Left ventricle myocardium inferior (tissue), 1 donor: ENCODE measurements at regions not wholly inside any gene's neighbourhood (a gene's known extent, or its start where the extent isn't known, plus 50 kb on each side); places are given as distances from the start of the nearest gene placed in this dataset.

Experiments used
- DNase-seq: peaks from one replicate; pipeline ENCODE4 v3.0.0-alpha.2; 2020
- H3K27ac ChIP-seq: fragments of 200-600 bp; replicated peaks from 2 replicates; pipeline ENCODE4 v1.8.0; 2021
- H3K27me3 ChIP-seq: fragments of 200-600 bp; 2 replicates; pipeline ENCODE4 v1.8.0; 2021; ENCODE audit warnings: low read depth
- H3K36me3 ChIP-seq: fragments of 200-600 bp; 2 replicates; pipeline ENCODE4 v1.8.0; 2021
- H3K4me1 ChIP-seq: fragments of 200-600 bp; 2 replicates; pipeline ENCODE4 v1.8.0; 2021
- H3K4me3 ChIP-seq: fragments of 200-600 bp; 2 replicates; pipeline ENCODE4 v1.8.0; 2021; ENCODE audit warnings: mild to moderate bottlenecking, moderate library complexity
- H3K9me3 ChIP-seq: fragments of 200-600 bp; replicated peaks from 2 replicates; pipeline ENCODE4 v1.8.0; 2021
- CTCF ChIP-seq: fragments of 200-600 bp; IDR thresholded peaks from 2 replicates; pipeline ENCODE4 v1.8.0; 2021; ENCODE audit warnings: antibody characterized with exemption, mild to moderate bottlenecking, borderline replicate concordance
- intact Hi-C: fragments of 100-400 bp; cut with micrococcal nuclease; formaldehyde crosslinking; loops from one replicate; pipeline ENCODE4 v1.11.0; 2022
- donor health status: DM: no; HTN: yes; CAD: no; lungs with severe emphysema.

- intact Hi-C loops: no loop called here
- Histone ChIP-seq H3K27me3 (peaks cover 66% of the 10 kb centered on the region), H3K27ac (no peak overlapping the region), H3K4me3 (no peak overlapping the region), H3K36me3 (no peaks in the 10 kb centered on the region), H3K9me3 (peaks cover 6% of the 10 kb centered on the region), H3K4me1 (no peaks in the 10 kb centered on the region)
- DNase-seq: peak; percentile 4
- no peak for TF ChIP-seq CTCF
Measured at GRCh38 chr22:48867891-48868290, 959.8 kb downstream of the BRD1 start.

- Histone ChIP-seq H3K4me3 (no peak overlapping the region), H3K27me3 (peaks cover 60% of the 10 kb centered on the region), H3K4me1 (no peaks in the 10 kb centered on the region), H3K27ac (no peak overlapping the region), H3K36me3 (no peaks in the 10 kb centered on the region), H3K9me3 (peaks cover 6% of the 10 kb centered on the region)
- DNase-seq: peak; percentile 28
- intact Hi-C loops: no loop called here
- TF ChIP-seq CTCF: no peak
Measured at GRCh38 chr22:48866906-48867681, 960.6 kb downstream of the BRD1 start.

- no peak for TF ChIP-seq CTCF
- intact Hi-C loops: no loop called here
- Histone ChIP-seq H3K4me3 (no peak overlapping the region), H3K36me3 (no peaks in the 10 kb centered on the region), H3K27ac (no peak overlapping the region), H3K27me3 (peaks cover 42% of the 10 kb centered on the region), H3K4me1 (no peaks in the 10 kb centered on the region), H3K9me3 (peaks cover 2% of the 10 kb centered on the region)
- peak; percentile 1 for DNase-seq
Measured at GRCh38 chr22:48864748-48865147, 962.9 kb downstream of the BRD1 start.

GRCh38 chr22:48863965-48864528 is 963.6 kb downstream of the BRD1 start:
- intact Hi-C loops: no loop called here
- Histone ChIP-seq H3K9me3 (no peaks in the 10 kb centered on the region), H3K4me3 (no peak overlapping the region), H3K27ac (no peak overlapping the region), H3K27me3 (peaks cover 48% of the 10 kb centered on the region), H3K36me3 (no peaks in the 10 kb centered on the region), H3K4me1 (no peaks in the 10 kb centered on the region)
- no peak for DNase-seq
- TF ChIP-seq CTCF: no peak

GRCh38 chr22:48860557-48860956 is 967.1 kb downstream of the BRD1 start:
- H3K36me3 ChIP-seq: no peaks in the 10 kb centered on the region
- no peak for TF ChIP-seq CTCF
- peaks cover 33% of the 10 kb centered on the region for H3K27me3 ChIP-seq
- H3K4me3 ChIP-seq: no peak overlapping the region
- H3K9me3 ChIP-seq: no peaks in the 10 kb centered on the region
- intact Hi-C loops: no loop called here
- H3K4me1 ChIP-seq: no peaks in the 10 kb centered on the region
- no peak for DNase-seq
- H3K27ac ChIP-seq: no peak overlapping the region
